PC-9 (cell line): ENCODE measurements at regions not wholly inside any gene's neighbourhood (a gene's known extent, or its start where the extent isn't known, plus 50 kb on each side); places are given as distances from the start of the nearest gene placed in this dataset.

Experiments
- BruUV-seq: library from RNA; stranded (reverse); fragments of 400-500 nt; replicated peaks from 2 replicates; lab custom pipeline; 2021; lab: Mats Ljungman, UMichigan
- CTCF ChIA-PET: fragments of 300-600 bp; sonication (Branson Sonifier 250); formaldehyde crosslinking; loops from one replicate; lab custom pipeline; 2022; ENCODE audit warnings: antibody characterized with exemption; lab: Charles Lee
- POLR2A ChIA-PET: fragments of 300-600 bp; sonication (Branson Sonifier 250); formaldehyde crosslinking; loops from one replicate; lab custom pipeline; 2022; ENCODE audit warnings: antibody characterized with exemption; ENCODE audit not compliant: unreplicated experiment; lab: Charles Lee
- DNase-seq, 2 experiments: peaks; one replicate each; pipeline versions ENCODE4 v3.0.0 to v3.0.0-alpha.2; 2015 to 2022; ENCODE audit warnings: mixed read lengths in 1 of 2
- H2AFZ ChIP-seq: fragments of 200-600 bp; sonication (generic); 2 replicates; pipeline ENCODE4 v1.8.1; 2017; ENCODE audit warnings: antibody characterized with exemption
- H3F3A ChIP-seq: fragments of 200-600 bp; sonication (generic); 2 replicates; pipeline ENCODE4 v1.8.1; 2017; ENCODE audit warnings: antibody characterized with exemption, mild to moderate bottlenecking, low read depth; ENCODE audit not compliant: insufficient read depth
- H3K27ac ChIP-seq: fragments of 200-600 bp; sonication (generic); 2 replicates; pipeline ENCODE4 v1.6.1; 2016; ENCODE audit warnings: mixed run types
- H3K27me3 ChIP-seq: fragments of 200-600 bp; sonication (generic); 2 replicates; pipeline ENCODE4 v1.6.1; 2016; ENCODE audit warnings: low read depth, mixed run types; ENCODE audit not compliant: insufficient read depth
- H3K36me3 ChIP-seq: fragments of 200-600 bp; sonication (generic); 2 replicates; pipeline ENCODE4 v1.6.1; 2016; ENCODE audit warnings: low read depth, mixed run types
- H3K4me1 ChIP-seq: fragments of 200-600 bp; sonication (generic); replicated peaks from 2 replicates; pipeline ENCODE4 v1.6.1; 2016; ENCODE audit warnings: mixed run types; ENCODE audit not compliant: insufficient read depth
- H3K4me2 ChIP-seq: fragments of 200-600 bp; sonication (generic); 2 replicates; pipeline ENCODE4 v1.6.1; 2017; ENCODE audit warnings: mixed run types
- H3K4me3 ChIP-seq: fragments of 200-600 bp; sonication (generic); 2 replicates; pipeline ENCODE4 v1.6.1; 2016; ENCODE audit warnings: mixed run types
- H3K79me2 ChIP-seq: fragments of 200-600 bp; sonication (generic); 2 replicates; pipeline ENCODE4 v1.6.1; 2017; ENCODE audit warnings: low read depth, mixed run types
- H3K9me2 ChIP-seq: fragments of 200-600 bp; sonication (generic); 2 replicates; pipeline ENCODE4 v1.8.1; 2017; ENCODE audit warnings: mild to moderate bottlenecking; ENCODE audit not compliant: insufficient read depth
- H3K9me3 ChIP-seq: fragments of 200-600 bp; sonication (generic); 2 replicates; pipeline ENCODE4 v1.8.1; 2016; ENCODE audit warnings: low read depth; ENCODE audit not compliant: insufficient read depth
- H4K20me1 ChIP-seq: fragments of 200-600 bp; sonication (generic); 2 replicates; pipeline ENCODE4 v1.8.1; 2017; ENCODE audit not compliant: insufficient read depth
- CTCF ChIP-seq: fragments of 200-600 bp; sonication (generic); conservative IDR thresholded peaks from 2 replicates; pipeline ENCODE4 v1.6.1; 2017; ENCODE audit warnings: mixed run types, antibody characterized with exemption, mild to moderate bottlenecking, moderate library complexity
- EZH2 ChIP-seq: fragments of 200-600 bp; sonication (generic); IDR thresholded peaks from 2 replicates; pipeline ENCODE4 v1.8.0; 2017; ENCODE audit warnings: antibody characterized with exemption, low read depth
- intact Hi-C: fragments of 100-400 bp; cut with micrococcal nuclease; formaldehyde crosslinking; loops from one replicate; pipeline ENCODE4 v1.10.0; 2022; ENCODE audit not compliant: unreplicated experiment

GRCh38 chr5:170159947-170160346 is 54.2 kb downstream of the FOXI1 start:
- Histone ChIP-seq H4K20me1 (no peaks in the 10 kb centered on the region), H3K36me3 (no peaks in the 10 kb centered on the region), H2AFZ (no peak overlapping the region), H3K4me2 (no peak overlapping the region), H3K9me2 (no peaks in the 10 kb centered on the region), H3K4me1 (peaks cover 30% of the 10 kb centered on the region), H3K4me3 (no peak overlapping the region), H3K9me3 (no peaks in the 10 kb centered on the region), H3F3A (peaks cover 15% of the 10 kb centered on the region), H3K27ac (no peak overlapping the region), H3K79me2 (no peaks in the 10 kb centered on the region), H3K27me3 (no peaks in the 10 kb centered on the region)
- POLR2A ChIA-PET: no interaction called here
- CTCF ChIA-PET: no interaction called here
- no peak for DNase-seq
- intact Hi-C loops: loop anchor here (10.0 kb wide), 1 partner anchor 1845 kb away; no protein-coding TSS in a partner anchor
- TF ChIP-seq CTCF: no peak
- TF ChIP-seq EZH2: no peak
- BruUV-seq: no TSS peak

GRCh38 chr5:170161069-170161468 is 55.4 kb downstream of the FOXI1 start:
- intact Hi-C loops: no loop called here
- no peak overlapping the region for H3K27ac ChIP-seq
- no peaks in the 10 kb centered on the region for H3K27me3 ChIP-seq
- peaks cover 8% of the 10 kb centered on the region; the same call in 1 of the 2 replicates for H3F3A ChIP-seq
- no peaks in the 10 kb centered on the region for H3K9me2 ChIP-seq
- peaks cover 19% of the 10 kb centered on the region for H3K4me1 ChIP-seq
- no peaks in the 10 kb centered on the region for H3K9me3 ChIP-seq
- H3K79me2 ChIP-seq: no peaks in the 10 kb centered on the region
- TF ChIP-seq EZH2: no peak
- TF ChIP-seq CTCF: no peak
- ChIA-PET CTCF (no interaction called here), POLR2A (no interaction called here)
- no peak overlapping the region for H3K4me2 ChIP-seq
- no peak overlapping the region for H3K4me3 ChIP-seq
- H4K20me1 ChIP-seq: no peaks in the 10 kb centered on the region
- no peak for DNase-seq
- BruUV-seq: no TSS peak
- no peak overlapping the region for H2AFZ ChIP-seq
- H3K36me3 ChIP-seq: no peaks in the 10 kb centered on the region

GRCh38 chr5:170162631-170163321 is 57.1 kb downstream of the FOXI1 start:
- H3K36me3 ChIP-seq: no peaks in the 10 kb centered on the region
- TF ChIP-seq EZH2 (no peak), CTCF (no peak)
- H3K79me2 ChIP-seq: no peaks in the 10 kb centered on the region
- CTCF ChIA-PET: no interaction called here
- no peak overlapping the region for H3K4me3 ChIP-seq
- no peaks in the 10 kb centered on the region for H3K9me3 ChIP-seq
- no peaks in the 10 kb centered on the region for H4K20me1 ChIP-seq
- H3K4me2 ChIP-seq: no peak overlapping the region
- no peaks in the 10 kb centered on the region for H3K9me2 ChIP-seq
- POLR2A ChIA-PET: no interaction called here
- H3K27ac ChIP-seq: no peak overlapping the region
- H3F3A ChIP-seq: no peaks in the 10 kb centered on the region
- H3K4me1 ChIP-seq: peaks cover 10% of the 10 kb centered on the region
- BruUV-seq: no TSS peak
- H3K27me3 ChIP-seq: no peaks in the 10 kb centered on the region
- intact Hi-C loops: no loop called here
- H2AFZ ChIP-seq: no peak overlapping the region
- no peak for DNase-seq
